ENCODE measurements at regions not wholly inside any gene's neighbourhood (a gene's known extent, or its start where the extent isn't known, plus 50 kb on each side); places are given as distances from the start of the nearest gene placed in this dataset.

DNA sequence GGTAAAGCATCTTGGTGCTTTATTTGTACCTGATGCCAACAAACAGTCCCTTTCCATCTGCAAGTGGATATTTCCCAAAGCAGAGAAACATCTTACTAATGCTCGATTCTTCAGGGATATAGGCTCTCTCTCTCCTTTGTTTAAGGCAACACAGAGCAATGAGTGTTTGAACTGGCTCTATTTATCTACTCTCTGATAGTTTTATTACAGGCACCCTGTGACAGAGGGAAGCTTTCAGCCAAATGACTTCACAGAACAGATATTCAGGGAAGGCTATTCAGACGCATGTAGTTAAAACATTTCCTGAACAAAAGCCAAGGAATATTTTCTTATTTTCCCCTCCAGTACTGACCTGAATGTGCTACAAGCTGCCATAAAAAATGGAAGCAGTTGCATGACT lies 141.8 kb downstream of the YIPF5 start:
- no peak for TF ChIP-seq POLR2A (IDR thresholded peaks at IDR 0.05; ENCODE audit: low read depth, low read length)
- TF ChIP-seq POLR2AphosphoS5 (IDR thresholded peaks at IDR 0.05; ENCODE audit: low read depth, low read length): no peak
- TF ChIP-seq TAF1 (IDR thresholded peaks at IDR 0.05; ENCODE audit: low read depth, low read length): no peak
- no peak for TF ChIP-seq PAX5 (IDR thresholded peaks at IDR 0.05; ENCODE audit: insufficient read depth, low read length, severe bottlenecking)
- no peak for TF ChIP-seq POU2F2 (IDR thresholded peaks at IDR 0.05; ENCODE audit: low read depth, low read length)
- no peak for TF ChIP-seq SPI1 (IDR thresholded peaks at IDR 0.05; ENCODE audit: low read depth, low read length)

Data from GM12891 (cell line).